HEK293T (cell line): ENCODE measurements at regions not wholly inside any gene's neighbourhood (a gene's known extent, or its start where the extent isn't known, plus 50 kb on each side); places are given as distances from the start of the nearest gene placed in this dataset.

Experiments
- FOXK2 ChIP-seq: fragments of 450-650 bp; IDR thresholded peaks from 2 replicates; pipeline ENCODE4 v1.6.1; 2016; ENCODE audit warnings: mild to moderate bottlenecking
- FOXM1 ChIP-seq: fragments of 450-650 bp; IDR thresholded peaks from 2 replicates; pipeline ENCODE4 v1.6.1; 2017; ENCODE audit warnings: mild to moderate bottlenecking, borderline replicate concordance
- ZNF384 ChIP-seq: fragments of 450-650 bp; IDR thresholded peaks from 2 replicates; pipeline ENCODE4 v1.6.1; 2016

- no peak for TF ChIP-seq FOXM1
- no peak for TF ChIP-seq ZNF384
- TF ChIP-seq FOXK2 = no peak
Measured at GRCh38 chr15:70316059-70316600, 218.4 kb upstream of the TLE3 start.
